Left ventricle myocardium inferior (tissue), 1 donor: ENCODE measurements at regions not wholly inside any gene's neighbourhood (a gene's known extent, or its start where the extent isn't known, plus 50 kb on each side); places are given as distances from the start of the nearest gene placed in this dataset.
"Not testable (repeated sequence)": the region's sequence is repeated elsewhere in the genome, so short reads cannot be mapped to it uniquely, and the experiment has no call there.

Experiments
- DNase-seq: peaks from one replicate; pipeline ENCODE4 v3.0.0-alpha.2; 2020
- H3K27ac ChIP-seq: fragments of 200-600 bp; replicated peaks from 2 replicates; pipeline ENCODE4 v1.8.0; 2021
- H3K27me3 ChIP-seq: fragments of 200-600 bp; 2 replicates; pipeline ENCODE4 v1.8.0; 2021; ENCODE audit warnings: low read depth
- H3K36me3 ChIP-seq: fragments of 200-600 bp; 2 replicates; pipeline ENCODE4 v1.8.0; 2021
- H3K4me1 ChIP-seq: fragments of 200-600 bp; 2 replicates; pipeline ENCODE4 v1.8.0; 2021
- H3K4me3 ChIP-seq: fragments of 200-600 bp; 2 replicates; pipeline ENCODE4 v1.8.0; 2021; ENCODE audit warnings: mild to moderate bottlenecking, moderate library complexity
- H3K9me3 ChIP-seq: fragments of 200-600 bp; replicated peaks from 2 replicates; pipeline ENCODE4 v1.8.0; 2021
- intact Hi-C: fragments of 100-400 bp; cut with micrococcal nuclease; formaldehyde crosslinking; loops from one replicate; pipeline ENCODE4 v1.11.0; 2022
- TF ChIP-seq, protein P1 (sequence below): fragments of 200-600 bp; IDR thresholded peaks from 2 replicates; pipeline ENCODE4 v1.8.0; 2021; ENCODE audit warnings: antibody characterized with exemption, mild to moderate bottlenecking, borderline replicate concordance
- donor health status: DM: no; HTN: yes; CAD: no; lungs with severe emphysema.

DNA sequence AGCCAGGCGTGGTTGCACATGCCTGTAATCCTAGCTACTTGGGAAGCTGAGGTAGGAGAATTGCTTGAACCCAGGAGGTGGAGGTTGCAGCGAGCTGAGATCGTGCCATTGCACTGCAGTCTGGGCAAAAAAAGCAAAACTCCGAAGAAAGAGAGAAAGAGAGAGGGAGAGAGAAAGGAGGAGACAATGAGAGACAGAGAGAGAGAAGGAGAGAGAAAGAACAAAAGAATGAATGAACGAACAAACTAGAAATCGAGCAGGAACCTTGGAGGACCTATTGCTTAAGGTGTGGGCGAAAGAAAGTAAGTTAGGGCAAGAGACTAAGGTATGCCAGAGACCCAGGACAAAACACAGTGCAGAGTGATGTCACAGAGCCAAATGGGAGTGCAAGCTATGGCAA is 102.8 kb upstream of the FBXO28 start:
- H3K27me3 ChIP-seq, DNase-seq, H3K4me1 ChIP-seq, H3K27ac ChIP-seq, H3K4me3 ChIP-seq, intact Hi-C loops: not testable (repeated sequence)
- peaks cover 19% of the 10 kb centered on the region for H3K9me3 ChIP-seq
- peaks cover 16% of the 10 kb centered on the region for H3K36me3 ChIP-seq

DNA sequence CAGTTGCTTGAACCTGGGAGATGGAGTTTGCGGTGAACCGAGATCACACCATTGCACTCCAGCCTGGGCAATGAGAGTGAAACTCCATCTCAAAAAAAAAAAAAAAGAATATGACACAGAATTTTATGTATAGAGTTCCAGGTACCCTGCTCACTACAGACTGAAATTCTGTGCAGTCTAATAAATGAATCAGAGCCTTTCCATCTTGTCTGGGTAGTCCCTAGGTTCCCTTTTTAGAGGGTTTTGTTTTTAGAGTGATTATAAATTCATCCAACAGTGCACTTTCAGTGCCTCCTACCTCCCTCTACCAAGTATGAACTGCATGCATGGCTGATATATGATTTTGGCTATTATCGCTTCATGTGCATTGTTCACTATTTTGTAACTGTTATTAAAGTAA is 107.9 kb upstream of the FBXO28 start:
- DNase-seq, H3K27ac ChIP-seq, H3K4me3 ChIP-seq, H3K9me3 ChIP-seq, intact Hi-C loops, H3K27me3 ChIP-seq, H3K4me1 ChIP-seq: not testable (repeated sequence)
- H3K36me3 ChIP-seq = peaks cover 20% of the 10 kb centered on the region

DNA sequence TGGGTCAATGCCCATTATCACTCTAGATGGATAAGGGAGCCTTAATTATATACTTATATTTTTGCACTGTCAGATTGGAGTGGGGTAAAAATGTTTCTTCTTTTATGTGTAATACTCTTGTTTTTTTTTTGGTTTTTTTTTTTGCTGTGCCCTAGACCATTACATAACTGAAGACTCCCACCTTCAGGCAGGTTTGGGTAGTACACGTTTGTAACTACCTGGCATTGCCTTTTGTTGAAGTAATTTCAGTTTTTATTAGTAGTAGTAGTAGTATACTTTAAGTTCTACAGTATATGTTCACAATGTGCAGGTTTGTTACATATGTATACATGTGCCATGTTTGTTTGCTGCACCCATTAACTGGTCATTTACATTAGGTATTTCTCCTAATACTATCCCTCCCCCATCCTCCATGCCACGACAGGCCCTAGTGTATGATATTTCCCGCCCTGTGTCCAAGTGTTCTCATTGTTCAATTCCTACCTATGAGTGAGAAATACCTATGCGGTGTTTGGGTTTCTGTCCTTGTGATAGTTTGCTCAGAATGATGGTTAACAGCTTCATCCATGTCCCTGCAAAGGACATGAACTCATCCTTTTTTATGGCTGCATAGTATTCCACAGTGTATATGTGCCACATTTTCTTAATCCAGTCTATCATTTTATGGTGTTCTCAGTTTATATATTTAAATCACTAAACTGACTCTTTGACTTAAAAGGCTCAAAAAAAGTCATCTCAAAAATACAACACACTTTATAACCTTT is 109.2 kb upstream of the FBXO28 start:
- H3K27ac ChIP-seq, H3K27me3 ChIP-seq, H3K4me3 ChIP-seq, H3K4me1 ChIP-seq, intact Hi-C loops, H3K9me3 ChIP-seq, DNase-seq: not testable (repeated sequence)
- H3K36me3 ChIP-seq = peaks cover 20% of the 10 kb centered on the region
- TF ChIP-seq, protein P1, sequence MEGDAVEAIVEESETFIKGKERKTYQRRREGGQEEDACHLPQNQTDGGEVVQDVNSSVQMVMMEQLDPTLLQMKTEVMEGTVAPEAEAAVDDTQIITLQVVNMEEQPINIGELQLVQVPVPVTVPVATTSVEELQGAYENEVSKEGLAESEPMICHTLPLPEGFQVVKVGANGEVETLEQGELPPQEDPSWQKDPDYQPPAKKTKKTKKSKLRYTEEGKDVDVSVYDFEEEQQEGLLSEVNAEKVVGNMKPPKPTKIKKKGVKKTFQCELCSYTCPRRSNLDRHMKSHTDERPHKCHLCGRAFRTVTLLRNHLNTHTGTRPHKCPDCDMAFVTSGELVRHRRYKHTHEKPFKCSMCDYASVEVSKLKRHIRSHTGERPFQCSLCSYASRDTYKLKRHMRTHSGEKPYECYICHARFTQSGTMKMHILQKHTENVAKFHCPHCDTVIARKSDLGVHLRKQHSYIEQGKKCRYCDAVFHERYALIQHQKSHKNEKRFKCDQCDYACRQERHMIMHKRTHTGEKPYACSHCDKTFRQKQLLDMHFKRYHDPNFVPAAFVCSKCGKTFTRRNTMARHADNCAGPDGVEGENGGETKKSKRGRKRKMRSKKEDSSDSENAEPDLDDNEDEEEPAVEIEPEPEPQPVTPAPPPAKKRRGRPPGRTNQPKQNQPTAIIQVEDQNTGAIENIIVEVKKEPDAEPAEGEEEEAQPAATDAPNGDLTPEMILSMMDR = peak; percentile 31

DNA sequence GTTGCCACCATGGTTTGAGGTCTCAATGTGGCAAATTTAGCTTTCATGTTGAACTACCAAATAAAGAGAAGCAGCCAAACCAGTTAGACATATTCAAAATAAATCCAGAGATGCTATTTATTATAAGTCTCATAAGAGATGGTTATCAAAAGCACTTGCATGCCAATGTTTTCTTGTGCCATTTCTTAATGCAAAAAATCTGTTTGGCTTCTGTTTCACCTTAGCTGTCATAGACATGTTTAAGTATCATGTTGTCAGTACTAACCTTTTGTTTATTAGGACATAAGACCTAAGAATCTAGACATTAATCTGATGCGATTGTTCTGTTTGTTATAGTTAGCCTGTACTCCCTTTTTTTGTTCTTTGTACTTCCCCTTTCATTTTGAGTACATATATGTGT is 110.0 kb upstream of the FBXO28 start:
- H3K27ac ChIP-seq, H3K27me3 ChIP-seq, H3K9me3 ChIP-seq, intact Hi-C loops, H3K4me1 ChIP-seq, H3K4me3 ChIP-seq, DNase-seq: not testable (repeated sequence)
- H3K36me3 ChIP-seq = peaks cover 20% of the 10 kb centered on the region

DNA sequence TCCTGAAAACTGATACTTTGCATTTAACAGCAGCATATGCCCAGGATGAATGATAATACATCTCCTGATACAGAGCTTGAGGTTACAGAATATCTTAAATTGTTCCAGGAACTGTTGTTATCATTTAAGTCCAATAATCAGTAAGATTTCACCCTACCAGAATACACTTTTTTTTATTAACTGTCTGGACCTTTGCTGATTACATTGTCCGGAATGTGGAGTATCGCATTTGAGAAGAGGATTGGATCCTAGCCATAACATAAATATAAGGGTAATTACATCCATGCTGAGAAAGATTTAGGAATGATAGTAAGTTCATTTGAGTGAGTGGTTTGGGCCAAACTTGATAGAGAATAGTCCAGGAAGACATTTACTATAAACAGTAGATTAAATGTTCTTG is 112.2 kb upstream of the FBXO28 start:
- H3K27me3 ChIP-seq, H3K36me3 ChIP-seq, DNase-seq, H3K9me3 ChIP-seq, intact Hi-C loops, H3K4me3 ChIP-seq, H3K27ac ChIP-seq: not testable (repeated sequence)
- H3K4me1 ChIP-seq = peaks cover 13% of the 10 kb centered on the region

DNA sequence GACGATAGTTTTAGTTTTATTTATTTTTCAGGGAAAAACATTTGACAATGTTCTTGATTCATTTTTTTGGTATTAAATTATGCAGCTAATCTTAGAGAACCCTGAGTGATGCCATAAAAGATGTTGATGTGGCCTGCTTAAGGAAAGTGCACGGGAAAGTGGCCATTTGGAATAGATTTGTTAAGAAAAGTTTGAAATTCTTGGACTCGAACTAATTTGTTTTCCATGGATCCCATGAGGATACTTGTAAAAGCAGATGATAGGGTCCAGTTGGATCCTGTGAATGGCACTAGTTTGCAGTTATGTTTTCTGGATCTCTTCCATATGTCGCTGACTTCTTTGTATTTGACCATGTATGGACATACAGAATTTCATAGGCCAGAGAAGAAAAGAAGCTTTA is 114.2 kb upstream of the FBXO28 start:
- DNase-seq, H3K36me3 ChIP-seq, H3K27me3 ChIP-seq, H3K4me3 ChIP-seq, H3K9me3 ChIP-seq, intact Hi-C loops: not testable (repeated sequence)
- H3K27ac ChIP-seq = peak overlapping the region; percentile 50
- peaks cover 13% of the 10 kb centered on the region for H3K4me1 ChIP-seq

DNA sequence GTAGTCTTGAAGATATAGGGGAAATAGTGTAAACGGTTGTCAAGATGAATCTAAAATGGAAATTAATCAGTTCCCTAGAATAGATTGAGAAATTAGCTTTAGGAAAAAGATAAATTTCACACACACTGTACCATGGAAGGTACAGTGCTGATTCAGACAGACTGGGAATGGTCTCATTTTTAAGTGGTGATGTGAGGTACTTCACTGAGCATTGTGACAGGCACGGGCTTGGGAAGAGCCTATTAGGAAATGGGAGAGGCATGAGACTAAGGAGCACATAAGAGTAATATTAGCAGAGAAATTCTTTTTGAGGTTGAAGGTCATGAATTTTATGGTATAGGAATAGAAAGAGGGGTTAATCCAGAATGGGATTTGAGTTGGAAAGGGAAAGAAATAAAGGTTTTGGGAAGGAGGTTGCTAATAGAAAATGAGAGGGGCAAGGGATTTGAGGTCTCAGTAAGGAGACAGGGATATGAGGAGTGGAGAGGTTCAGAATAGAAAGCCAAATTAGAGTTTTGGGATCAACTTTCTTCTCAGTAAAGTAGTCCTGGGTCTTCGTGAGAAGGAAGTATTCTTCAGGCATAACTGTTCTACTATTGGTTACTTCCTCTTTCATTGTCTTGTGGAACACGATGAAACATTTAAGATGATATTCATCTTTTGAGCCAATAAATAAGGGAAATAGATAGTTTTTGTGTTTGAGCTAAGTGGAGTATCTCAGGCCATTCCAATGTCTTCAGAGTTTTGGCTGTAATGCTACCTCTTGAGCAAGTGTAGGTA is 115.0 kb upstream of the FBXO28 start:
- DNase-seq, H3K27me3 ChIP-seq, H3K4me3 ChIP-seq, H3K36me3 ChIP-seq, H3K9me3 ChIP-seq, intact Hi-C loops: not testable (repeated sequence)
- Histone ChIP-seq H3K27ac (peak overlapping the region; percentile 50), H3K4me1 (peaks cover 17% of the 10 kb centered on the region)

DNA sequence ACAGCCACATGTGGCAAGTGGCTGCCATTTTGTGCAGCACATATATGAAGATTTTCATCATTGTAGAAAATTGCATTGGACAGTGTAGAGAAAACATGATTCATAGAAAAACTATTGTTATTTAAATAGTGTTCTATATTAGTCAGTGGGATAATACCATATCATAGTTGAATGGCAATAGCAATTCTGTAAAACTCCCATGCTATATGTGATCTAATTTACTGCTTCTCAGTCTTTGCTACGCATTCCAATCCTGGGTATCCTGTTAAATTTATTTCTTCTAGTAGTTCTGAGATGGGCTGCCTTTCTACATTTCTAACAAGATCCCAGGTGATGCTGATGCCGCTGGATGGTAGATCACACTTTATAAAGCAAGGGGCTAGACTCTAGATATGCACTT is 117.5 kb upstream of the FBXO28 start:
- H3K36me3 ChIP-seq, intact Hi-C loops, H3K27ac ChIP-seq, H3K27me3 ChIP-seq, DNase-seq, H3K9me3 ChIP-seq, H3K4me3 ChIP-seq: not testable (repeated sequence)
- peaks cover 26% of the 10 kb centered on the region for H3K4me1 ChIP-seq

DNA sequence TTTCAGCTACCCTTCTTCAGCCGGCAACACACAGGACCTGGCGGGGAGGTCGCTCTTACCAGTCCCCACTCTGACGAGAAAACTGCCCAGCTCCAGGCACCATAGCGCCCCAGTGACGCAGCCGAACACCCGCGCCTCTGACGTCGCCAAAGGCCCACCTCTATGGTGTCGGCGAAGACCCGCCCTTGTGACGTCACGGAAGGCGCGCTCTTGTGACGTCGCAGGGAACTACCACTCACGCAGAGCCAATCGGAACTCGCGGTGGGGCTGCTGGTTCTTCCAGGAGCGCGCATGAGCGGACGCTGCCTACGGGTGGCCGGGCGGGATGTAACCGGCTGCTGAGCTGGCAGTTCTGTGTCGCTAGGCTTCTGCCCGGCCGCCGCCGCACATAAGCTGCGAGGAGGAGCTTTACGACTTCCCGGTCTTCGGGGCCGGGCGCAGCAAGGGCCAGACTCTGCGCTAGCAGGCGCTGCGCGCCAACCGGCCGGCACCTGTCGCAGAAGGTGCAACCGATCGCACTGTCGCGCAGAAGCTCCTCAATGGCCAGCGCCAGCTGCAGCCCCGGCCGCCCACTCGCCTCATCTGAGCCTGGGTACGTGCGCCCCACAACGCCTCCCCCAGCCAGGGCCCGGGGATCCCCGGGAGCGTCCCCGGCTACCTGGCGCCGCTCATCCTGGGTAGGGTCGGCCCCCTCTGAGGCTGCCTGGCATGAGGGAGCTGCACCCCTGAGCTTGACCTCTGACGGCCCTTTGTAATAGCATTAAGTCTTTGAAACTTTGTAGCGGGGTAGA is 121.3 kb upstream of the FBXO28 start:
- intact Hi-C loops, H3K27me3 ChIP-seq, H3K36me3 ChIP-seq, H3K9me3 ChIP-seq: not testable (repeated sequence)
- H3K27ac ChIP-seq = peak overlapping the region; percentile 86
- peak overlapping the region; percentile 85 for H3K4me3 ChIP-seq
- H3K4me1 ChIP-seq = peaks cover 13% of the 10 kb centered on the region
- DNase-seq = peak; percentile 100

DNA sequence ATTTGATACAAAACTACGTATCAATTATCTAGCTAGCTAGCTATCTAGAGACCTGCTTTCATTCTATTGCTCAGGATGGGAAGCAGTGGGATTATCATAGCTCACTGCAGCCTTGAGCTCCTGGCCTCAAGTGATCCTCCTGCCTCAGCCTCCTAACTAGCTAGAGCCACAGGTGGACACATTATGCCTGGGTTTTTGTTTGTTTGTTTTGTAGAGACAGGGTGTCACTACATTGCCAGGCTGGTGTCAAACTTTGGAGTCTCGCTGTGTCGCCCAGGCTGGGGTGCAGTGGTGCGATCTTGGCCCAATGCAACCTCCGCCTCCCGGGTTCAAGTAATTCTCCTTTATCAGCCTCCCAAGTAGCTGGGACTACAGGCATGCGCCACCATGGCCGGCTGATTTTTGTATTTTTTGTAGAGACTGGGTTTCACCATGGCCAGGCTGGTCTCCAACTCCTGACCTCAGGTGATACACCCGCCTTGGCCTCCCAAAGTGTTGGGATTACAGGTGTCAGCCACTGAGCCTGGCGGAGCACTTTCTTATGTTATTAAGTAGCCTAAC is 122.5 kb upstream of the FBXO28 start:
- H3K9me3 ChIP-seq, H3K27ac ChIP-seq, H3K36me3 ChIP-seq, H3K27me3 ChIP-seq, intact Hi-C loops, DNase-seq: not testable (repeated sequence)
- Histone ChIP-seq H3K4me3 (peak overlapping the region; percentile 85), H3K4me1 (peaks cover 13% of the 10 kb centered on the region)

DNA sequence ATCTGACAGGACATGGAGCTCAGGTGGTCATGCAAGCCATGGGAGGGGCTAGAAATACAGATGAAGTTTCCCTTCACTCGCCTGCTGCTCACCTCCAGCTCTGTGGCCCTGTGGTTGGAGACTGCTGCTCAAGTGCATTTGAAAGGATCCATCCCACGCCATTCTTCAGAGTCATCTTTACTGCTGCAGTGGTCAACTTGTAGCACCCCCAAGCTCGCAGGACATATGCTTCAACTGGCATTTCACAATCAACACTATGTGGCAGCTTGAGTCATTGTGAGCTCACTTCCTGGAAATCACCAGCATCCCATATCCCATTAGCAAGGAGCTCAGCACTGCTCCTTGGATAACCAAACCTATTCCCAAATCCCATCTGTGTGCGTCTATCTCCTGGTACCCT is 116.2 kb upstream of the TP53BP2 start:
- not testable (repeated sequence) for H3K4me3 ChIP-seq

DNA sequence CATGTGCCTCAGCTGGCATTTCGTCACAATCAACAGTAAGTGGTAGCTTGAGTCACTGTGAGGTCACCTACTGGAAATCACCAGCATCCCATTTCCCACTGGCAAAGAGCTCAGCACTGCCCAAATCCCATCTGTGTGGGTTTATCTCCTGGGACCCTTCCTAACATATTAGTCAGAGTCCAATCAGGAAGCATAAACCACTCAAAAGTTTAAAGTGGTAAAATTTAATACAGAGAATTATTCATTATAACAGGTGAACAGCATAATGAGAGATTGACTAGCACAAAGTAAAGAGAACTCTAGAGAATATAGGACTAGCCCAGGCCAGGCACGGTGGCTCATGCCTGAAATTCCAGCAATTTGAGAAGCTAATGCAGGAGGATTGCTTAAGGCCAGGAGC is 107.1 kb upstream of the TP53BP2 start:
- H3K27ac ChIP-seq, DNase-seq, H3K36me3 ChIP-seq, H3K27me3 ChIP-seq, H3K9me3 ChIP-seq, intact Hi-C loops, H3K4me1 ChIP-seq, H3K4me3 ChIP-seq: not testable (repeated sequence)

More for the DNA sequence above, 116.2 kb upstream of the TP53BP2 start:
- DNase-seq, H3K4me1 ChIP-seq, H3K27ac ChIP-seq, H3K36me3 ChIP-seq, intact Hi-C loops, H3K27me3 ChIP-seq, H3K9me3 ChIP-seq: not testable (repeated sequence)
